IMR-90 (cell line): ENCODE measurements at regions not wholly inside any gene's neighbourhood (a gene's known extent, or its start where the extent isn't known, plus 50 kb on each side); places are given as distances from the start of the nearest gene placed in this dataset.

ENCODE experiments used
- ATAC-seq: fragments of 200-7000 bp; cut with Tn5 transposase; 2 replicates; pipeline ENCODE4 v1.9.1; 2020; ENCODE audit warnings: low read depth, mild to moderate bottlenecking, moderate library complexity
- BruUV-seq: library from RNA; stranded (reverse); fragments of 400-500 nt; replicated peaks from 2 replicates; lab custom pipeline; 2021; lab: Mats Ljungman, UMichigan
- CTCF ChIA-PET: fragments of 300-600 bp; formaldehyde crosslinking; extraction: SDS; loops from one replicate; lab custom pipeline; 2021; ENCODE audit warnings: antibody characterized with exemption; lab: Yijun Ruan, JAX
- POLR2A ChIA-PET: fragments of 300-600 bp; sonication (Branson Sonifier 250); formaldehyde crosslinking; loops from one replicate; lab custom pipeline; 2022; ENCODE audit warnings: antibody characterized with exemption; ENCODE audit not compliant: unreplicated experiment; lab: Charles Lee
- DNase-seq: peaks from one replicate; pipeline ENCODE4 v3.0.0; 2013
- H2AFZ ChIP-seq: replicated peaks from 2 replicates; pipeline ENCODE3; 2013; ENCODE audit warnings: low read length, mild to moderate bottlenecking; ENCODE audit not compliant: poor library complexity
- H2AK5ac ChIP-seq: 2 replicates; pipeline ENCODE4 v1.6.1; 2013; ENCODE audit warnings: low read depth, low read length, inconsistent platforms
- H2AK9ac ChIP-seq: replicated peaks from 2 replicates; pipeline ENCODE3; 2013; ENCODE audit warnings: mild to moderate bottlenecking, low read depth, low read length, moderate library complexity; ENCODE audit not compliant: poor library complexity
- H2BK120ac ChIP-seq: 2 replicates; pipeline ENCODE4 v1.6.1; 2013; ENCODE audit warnings: low read depth, low read length, inconsistent platforms
- H2BK15ac ChIP-seq: 3 replicates; pipeline ENCODE4 v1.6.1; 2013; ENCODE audit warnings: low read depth, low read length, inconsistent platforms
- H2BK20ac ChIP-seq: 2 replicates; pipeline ENCODE4 v1.6.1; 2013; ENCODE audit warnings: low read depth, mild to moderate bottlenecking, inconsistent platforms, low read length, moderate library complexity
- H2BK5ac ChIP-seq: 2 replicates; pipeline ENCODE4 v1.6.1; 2013; ENCODE audit warnings: mild to moderate bottlenecking, low read depth, low read length, inconsistent platforms; ENCODE audit not compliant: poor library complexity, severe bottlenecking
- H3K14ac ChIP-seq: replicated peaks from 2 replicates; pipeline ENCODE4 v1.6.1; 2013; ENCODE audit warnings: low read depth, low read length, inconsistent platforms
- H3K18ac ChIP-seq: 2 replicates; pipeline ENCODE4 v1.6.1; 2013; ENCODE audit warnings: low read depth, low read length, control low read depth
- H3K23ac ChIP-seq: 2 replicates; pipeline ENCODE4 v1.6.1; 2013; ENCODE audit warnings: low read depth, low read length, inconsistent platforms
- H3K27ac ChIP-seq: 2 replicates; pipeline ENCODE4 v1.5.1; 2013; ENCODE audit warnings: mild to moderate bottlenecking, control low read depth, low read length; ENCODE audit not compliant: insufficient read depth
- H3K27me3 ChIP-seq: 2 replicates; pipeline ENCODE4 v1.6.1; 2013; ENCODE audit warnings: low read length; ENCODE audit not compliant: control insufficient read depth, insufficient read depth
- H3K36me3 ChIP-seq: 2 replicates; pipeline ENCODE4 v1.6.1; 2013; ENCODE audit warnings: low read length, mixed read lengths; ENCODE audit not compliant: control insufficient read depth, insufficient read depth
- H3K4ac ChIP-seq: 2 replicates; pipeline ENCODE4 v1.6.1; 2013; ENCODE audit warnings: low read depth, low read length, inconsistent platforms
- H3K4me1 ChIP-seq: 2 replicates; pipeline ENCODE4 v1.6.1; 2013; ENCODE audit warnings: low read length, mixed read lengths; ENCODE audit not compliant: control insufficient read depth, insufficient read depth
- H3K4me2 ChIP-seq: 2 replicates; pipeline ENCODE4 v1.6.1; 2013; ENCODE audit warnings: low read depth, mild to moderate bottlenecking, control low read depth, low read length, moderate library complexity
- H3K4me3 ChIP-seq: 2 replicates; pipeline ENCODE4 v1.5.1; 2013; ENCODE audit warnings: low read depth, mild to moderate bottlenecking, control low read depth, low read length, moderate library complexity; ENCODE audit not compliant: insufficient read depth
- H3K56ac ChIP-seq: 2 replicates; pipeline ENCODE4 v1.6.1; 2013; ENCODE audit warnings: low read length, inconsistent platforms; ENCODE audit not compliant: insufficient read depth; ENCODE audit errors: extremely low read depth
- H3K79me1 ChIP-seq, 2 experiments: 2 replicates each; pipeline ENCODE4 v1.6.1; 2013; ENCODE audit warnings: low read length in 2 of 2, inconsistent platforms in 1 of 2, low read depth in 1 of 2
- H3K9ac ChIP-seq: 2 replicates; pipeline ENCODE4 v1.6.1; 2013; ENCODE audit warnings: low read depth, low read length, control low read depth
- H3K9me1 ChIP-seq: 2 replicates; pipeline ENCODE4 v1.6.1; 2013; ENCODE audit warnings: low read length, inconsistent platforms; ENCODE audit not compliant: insufficient read depth
- H3K9me3 ChIP-seq: 2 replicates; pipeline ENCODE4 v1.6.1; 2013; ENCODE audit warnings: low read length; ENCODE audit not compliant: control insufficient read depth, insufficient read depth
- H4K20me1 ChIP-seq: 2 replicates; pipeline ENCODE4 v1.6.1; 2013; ENCODE audit warnings: low read length, inconsistent platforms; ENCODE audit not compliant: insufficient read depth
- H4K5ac ChIP-seq: 2 replicates; pipeline ENCODE4 v1.6.1; 2013; ENCODE audit warnings: mild to moderate bottlenecking, low read depth, low read length, control low read depth
- H4K8ac ChIP-seq, 2 experiments: 2 replicates each; pipeline ENCODE4 v1.6.1; 2013; ENCODE audit warnings: low read depth in 2 of 2, low read length in 2 of 2, control low read depth in 1 of 2, inconsistent platforms in 1 of 2
- H4K91ac ChIP-seq: 2 replicates; pipeline ENCODE4 v1.6.1; 2013; ENCODE audit warnings: low read depth, low read length, inconsistent platforms; ENCODE audit not compliant: insufficient read depth
- BHLHE40 ChIP-seq: fragments of 150-350 bp; IDR thresholded peaks from 2 replicates; pipeline ENCODE4 v1.6.1; 2016; ENCODE audit warnings: mild to moderate bottlenecking, low read depth, low read length
- CEBPB ChIP-seq: IDR thresholded peaks from 2 replicates; pipeline ENCODE4 v1.6.1; 2012; ENCODE audit warnings: low read depth, low read length, improper control_type of control experiment
- CHD1 ChIP-seq: IDR thresholded peaks from 2 replicates; pipeline ENCODE4 v1.6.1; 2012; ENCODE audit warnings: low read depth, low read length, improper control_type of control experiment
- CTCF ChIP-seq: conservative IDR thresholded peaks from 2 replicates; pipeline ENCODE4 v1.5.1; 2012; ENCODE audit warnings: mild to moderate bottlenecking, low read depth, low read length, improper control_type of control experiment
- ELK1 ChIP-seq: fragments of 150-350 bp; IDR thresholded peaks from 2 replicates; pipeline ENCODE4 v1.6.1; 2016; ENCODE audit warnings: low read depth, mild to moderate bottlenecking, low read length, moderate library complexity, borderline replicate concordance
- FOS ChIP-seq: fragments of 150-350 bp; IDR thresholded peaks from 2 replicates; pipeline ENCODE4 v1.6.1; 2016; ENCODE audit warnings: low read depth, low read length
- MAFK ChIP-seq: IDR thresholded peaks from 2 replicates; pipeline ENCODE4 v1.6.1; 2012; ENCODE audit warnings: low read depth, low read length, improper control_type of control experiment
- MAZ ChIP-seq: IDR thresholded peaks from 2 replicates; pipeline ENCODE4 v1.6.1; 2012; ENCODE audit warnings: low read depth, mild to moderate bottlenecking, low read length, improper control_type of control experiment, moderate library complexity, borderline replicate concordance
- MXI1 ChIP-seq: IDR thresholded peaks from 2 replicates; pipeline ENCODE4 v1.6.1; 2012; ENCODE audit warnings: low read depth, mild to moderate bottlenecking, low read length, moderate library complexity, borderline replicate concordance
- NFE2L2 ChIP-seq: fragments of 150-350 bp; IDR thresholded peaks from 2 replicates; pipeline ENCODE4 v1.6.1; 2016; ENCODE audit warnings: low read depth, mild to moderate bottlenecking, low read length
- POLR2A ChIP-seq: IDR thresholded peaks from 2 replicates; pipeline ENCODE4 v1.6.1; 2012; ENCODE audit warnings: mild to moderate bottlenecking, low read depth, low read length
- RAD21 ChIP-seq: IDR thresholded peaks from 2 replicates; pipeline ENCODE4 v1.6.1; 2012; ENCODE audit warnings: low read length, improper control_type of control experiment
- RCOR1 ChIP-seq: IDR thresholded peaks from 2 replicates; pipeline ENCODE4 v1.6.1; 2012; ENCODE audit warnings: mild to moderate bottlenecking, low read length, improper control_type of control experiment; ENCODE audit not compliant: insufficient replicate concordance
- RFX5 ChIP-seq: IDR thresholded peaks from 2 replicates; pipeline ENCODE4 v1.8.0; 2012; ENCODE audit warnings: low read depth, mild to moderate bottlenecking, low read length, moderate library complexity
- SMC3 ChIP-seq: fragments of 150-350 bp; IDR thresholded peaks from 2 replicates; pipeline ENCODE4 v1.6.1; 2016; ENCODE audit warnings: low read depth, mild to moderate bottlenecking, antibody characterized with exemption, low read length, moderate library complexity
- USF2 ChIP-seq: fragments of 150-350 bp; IDR thresholded peaks from 2 replicates; pipeline ENCODE4 v1.6.1; 2017; ENCODE audit warnings: mild to moderate bottlenecking, antibody characterized with exemption, low read length, low read depth
- WGBS, 2 experiments: methylation state at CpG; one replicate each; pipeline versions ENCODE4 v1.1.5 to v1.1.7; 2013; ENCODE audit warnings: missing lambda C conversion rate in 2 of 2; ENCODE audit not compliant: insufficient read length in 1 of 2; ENCODE audit errors: extremely low coverage in 2 of 2; 5-methylcytosine and 5-hydroxymethylcytosine counted together
- dilution Hi-C: fragments of 300-500 bp; cut with HindIII; formaldehyde crosslinking; loops from one replicate; pipeline ENCODE4 v1.14.3; 2018; ENCODE audit warnings: low sequenced_read_pairs; ENCODE audit not compliant: unreplicated experiment
- in situ Hi-C: fragments of 300-500 bp; cut with MboI; formaldehyde crosslinking; loops from 3 replicates; pipeline ENCODE4 v1.14.3; 2019; ENCODE audit warnings: low sequenced_read_pairs, inconsistent platforms, mixed read lengths
- intact Hi-C: fragments of 100-400 bp; cut with micrococcal nuclease; formaldehyde crosslinking; loops from 2 replicates; pipeline ENCODE4 v1.10.0; 2022

GRCh38 chr14:96625426-96625985, 123.3 kb downstream of the PAPOLA start:
- Histone ChIP-seq H2BK5ac (no peak overlapping the region), H3K9me3 (no peaks in the 10 kb centered on the region), H3K9me1 (no peaks in the 10 kb centered on the region), H3K27me3 (no peaks in the 10 kb centered on the region; the same call in none of the 2 replicates), H2BK15ac (no peak overlapping the region), H4K8ac (no peak overlapping the region), H3K4ac (no peak overlapping the region), H3K4me3 (no peak overlapping the region), H3K27ac (no peak overlapping the region), H2BK20ac (no peak overlapping the region), H3K14ac (no peak overlapping the region), H4K5ac (no peak overlapping the region), H3K9ac (no peak overlapping the region), H3K4me2 (no peak overlapping the region), H3K18ac (no peak overlapping the region), H2AK9ac (no peak overlapping the region), H2AK5ac (no peak overlapping the region), H3K4me1 (no peaks in the 10 kb centered on the region), H2AFZ (no peak overlapping the region), H4K20me1 (no peaks in the 10 kb centered on the region), H3K23ac (no peak overlapping the region), H3K56ac (no peak overlapping the region), H3K79me1 (no peaks in the 10 kb centered on the region), H4K91ac (no peak overlapping the region), H3K36me3 (no peaks in the 10 kb centered on the region), H2BK120ac (no peak overlapping the region)
- dilution Hi-C loops (no loop called here), in situ Hi-C loops (no loop called here), intact Hi-C loops (no loop called here)
- DNase-seq = no peak
- TF ChIP-seq MXI1 (no peak), SMC3 (no peak), MAZ (no peak), ELK1 (no peak), BHLHE40 (no peak), NFE2L2 (no peak), FOS (no peak), CTCF (no peak), CHD1 (no peak), RCOR1 (no peak), RAD21 (no peak), USF2 (no peak), POLR2A (no peak), MAFK (no peak), CEBPB (no peak), RFX5 (no peak)
- ATAC-seq = no peak
- no TSS peak for BruUV-seq
- WGBS, 2 experiments = 75% methylated on average over 8 of the region's 22 CpGs; no CpG with 5 or more reads in 1 of the 2 experiments
- CTCF ChIA-PET = no interaction called here
- POLR2A ChIA-PET = no interaction called here
